ENCODE measurements at regions not wholly inside any gene's neighbourhood (a gene's known extent, or its start where the extent isn't known, plus 50 kb on each side); places are given as distances from the start of the nearest gene placed in this dataset.

- Histone ChIP-seq H3K36me3 (ENCODE audit: insufficient read depth, low read length, poor library complexity, severe bottlenecking) (no peaks in the 10 kb centered on the region), H3K4me1 (ENCODE audit: insufficient read depth, low read length, poor library complexity, severe bottlenecking) (no peaks in the 10 kb centered on the region), H3K27me3 (replicated peaks; ENCODE audit: insufficient read depth, low read depth, low read length, poor library complexity) (peaks cover 11% of the 10 kb centered on the region), H3K4me3 (ENCODE audit: low read depth, low read length, poor library complexity, severe bottlenecking) (no peak overlapping the region), H3K27ac (ENCODE audit: low read depth, low read length, poor library complexity, severe bottlenecking) (no peak overlapping the region), H3K9me3 (ENCODE audit: low read depth, low read length, poor library complexity, severe bottlenecking) (no peaks in the 10 kb centered on the region)
- no peak for DNase-seq (ENCODE audit: low spot score)
- CTCF ChIA-PET: no interaction called here
- POLR2A ChIA-PET (ENCODE audit: low non-redundant PET): interaction anchor here (0.6 kb wide), 2 partner anchors 43 to 686 kb away, joined by 3 read pairs; no protein-coding TSS in a partner anchor
- no TSS peak for BruUV-seq (replicated peaks)
- intact Hi-C loops (cut with micrococcal nuclease; ENCODE audit: unreplicated experiment): no loop called here
- TF ChIP-seq, protein P1, sequence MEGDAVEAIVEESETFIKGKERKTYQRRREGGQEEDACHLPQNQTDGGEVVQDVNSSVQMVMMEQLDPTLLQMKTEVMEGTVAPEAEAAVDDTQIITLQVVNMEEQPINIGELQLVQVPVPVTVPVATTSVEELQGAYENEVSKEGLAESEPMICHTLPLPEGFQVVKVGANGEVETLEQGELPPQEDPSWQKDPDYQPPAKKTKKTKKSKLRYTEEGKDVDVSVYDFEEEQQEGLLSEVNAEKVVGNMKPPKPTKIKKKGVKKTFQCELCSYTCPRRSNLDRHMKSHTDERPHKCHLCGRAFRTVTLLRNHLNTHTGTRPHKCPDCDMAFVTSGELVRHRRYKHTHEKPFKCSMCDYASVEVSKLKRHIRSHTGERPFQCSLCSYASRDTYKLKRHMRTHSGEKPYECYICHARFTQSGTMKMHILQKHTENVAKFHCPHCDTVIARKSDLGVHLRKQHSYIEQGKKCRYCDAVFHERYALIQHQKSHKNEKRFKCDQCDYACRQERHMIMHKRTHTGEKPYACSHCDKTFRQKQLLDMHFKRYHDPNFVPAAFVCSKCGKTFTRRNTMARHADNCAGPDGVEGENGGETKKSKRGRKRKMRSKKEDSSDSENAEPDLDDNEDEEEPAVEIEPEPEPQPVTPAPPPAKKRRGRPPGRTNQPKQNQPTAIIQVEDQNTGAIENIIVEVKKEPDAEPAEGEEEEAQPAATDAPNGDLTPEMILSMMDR (conservative IDR thresholded peaks at IDR 0.05; ENCODE audit: low read depth, low read length): no peak
- TF ChIP-seq EZH2 (IDR thresholded peaks at IDR 0.05; ENCODE audit: borderline replicate concordance, low read depth, low read length, poor library complexity, severe bottlenecking): no peak
These were observed 139.5 kb downstream of the BARX1 start for GRCh38 chr9:93815677-93816076.

- DNase-seq (ENCODE audit: low spot score): no peak
- Histone ChIP-seq H3K4me3 (ENCODE audit: low read depth, low read length, poor library complexity, severe bottlenecking) (no peak overlapping the region), H3K27me3 (replicated peaks; ENCODE audit: insufficient read depth, low read depth, low read length, poor library complexity) (peaks cover 11% of the 10 kb centered on the region), H3K9me3 (ENCODE audit: low read depth, low read length, poor library complexity, severe bottlenecking) (no peaks in the 10 kb centered on the region), H3K27ac (ENCODE audit: low read depth, low read length, poor library complexity, severe bottlenecking) (no peak overlapping the region), H3K36me3 (ENCODE audit: insufficient read depth, low read length, poor library complexity, severe bottlenecking) (no peaks in the 10 kb centered on the region), H3K4me1 (ENCODE audit: insufficient read depth, low read length, poor library complexity, severe bottlenecking) (no peaks in the 10 kb centered on the region)
- POLR2A ChIA-PET (ENCODE audit: low non-redundant PET): interaction anchor here (0.6 kb wide), 1 partner anchor 42 kb away, joined by 3 read pairs; no protein-coding TSS in a partner anchor
- intact Hi-C loops (cut with micrococcal nuclease; ENCODE audit: unreplicated experiment): no loop called here
- no TSS peak for BruUV-seq (replicated peaks)
- CTCF ChIA-PET: interaction anchor here (1.1 kb wide), 1 partner anchor 148 kb away, joined by 4 read pairs; no protein-coding TSS in a partner anchor
- no peak for TF ChIP-seq EZH2 (IDR thresholded peaks at IDR 0.05; ENCODE audit: borderline replicate concordance, low read depth, low read length, poor library complexity, severe bottlenecking)
- TF ChIP-seq, protein P1 (conservative IDR thresholded peaks at IDR 0.05; ENCODE audit: low read depth, low read length): no peak
These were observed 140.0 kb downstream of the BARX1 start for GRCh38 chr9:93815135-93815534.

GRCh38 chr9:93814077-93814956 lies 140.8 kb downstream of the BARX1 start:
- no peak overlapping the region for H3K27ac ChIP-seq (ENCODE audit: low read depth, low read length, poor library complexity, severe bottlenecking)
- BruUV-seq (replicated peaks): no TSS peak
- TF ChIP-seq, protein P1 (conservative IDR thresholded peaks at IDR 0.05; ENCODE audit: low read depth, low read length): peak; percentile 29; the same call in 1 of the 2 replicates
- TF ChIP-seq EZH2 (IDR thresholded peaks at IDR 0.05; ENCODE audit: borderline replicate concordance, low read depth, low read length, poor library complexity, severe bottlenecking): no peak
- no peaks in the 10 kb centered on the region for H3K36me3 ChIP-seq (ENCODE audit: insufficient read depth, low read length, poor library complexity, severe bottlenecking)
- H3K9me3 ChIP-seq (ENCODE audit: low read depth, low read length, poor library complexity, severe bottlenecking): no peaks in the 10 kb centered on the region
- no peaks in the 10 kb centered on the region for H3K4me1 ChIP-seq (ENCODE audit: insufficient read depth, low read length, poor library complexity, severe bottlenecking)
- POLR2A ChIA-PET (ENCODE audit: low non-redundant PET): no interaction called here
- CTCF ChIA-PET: interaction anchor here (1.1 kb wide), 1 partner anchor 149 kb away, joined by 4 read pairs; no protein-coding TSS in a partner anchor
- no peak overlapping the region for H3K4me3 ChIP-seq (ENCODE audit: low read depth, low read length, poor library complexity, severe bottlenecking)
- H3K27me3 ChIP-seq (replicated peaks; ENCODE audit: insufficient read depth, low read depth, low read length, poor library complexity): peaks cover 11% of the 10 kb centered on the region
- peak; percentile 14 for DNase-seq (ENCODE audit: low spot score)
- intact Hi-C loops (cut with micrococcal nuclease; ENCODE audit: unreplicated experiment): no loop called here

All from A673 (cell line).